ENCODE measurements at regions not wholly inside any gene's neighbourhood (a gene's known extent, or its start where the extent isn't known, plus 50 kb on each side); places are given as distances from the start of the nearest gene placed in this dataset.

DNA sequence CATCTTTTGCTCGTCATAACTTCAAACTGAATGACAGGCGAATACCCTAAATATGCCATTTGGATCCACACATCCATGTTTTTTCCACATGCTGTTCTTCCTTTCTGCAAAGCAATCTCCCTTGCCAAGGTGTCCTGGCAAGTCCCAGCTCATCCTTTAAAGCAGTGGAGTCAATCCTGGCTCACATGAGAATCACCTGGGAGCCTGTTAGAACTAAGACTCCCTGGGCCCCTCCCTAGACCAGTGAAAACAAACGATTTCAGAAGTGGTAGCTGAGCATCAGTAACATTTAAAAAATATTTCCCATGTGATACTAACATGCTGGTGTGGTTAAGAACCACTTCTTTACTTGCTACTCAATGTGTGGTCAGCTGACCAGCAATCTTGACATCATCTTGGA, 50.6 kb upstream of the PARD3B start:
- DNase-seq = no peak

DNA sequence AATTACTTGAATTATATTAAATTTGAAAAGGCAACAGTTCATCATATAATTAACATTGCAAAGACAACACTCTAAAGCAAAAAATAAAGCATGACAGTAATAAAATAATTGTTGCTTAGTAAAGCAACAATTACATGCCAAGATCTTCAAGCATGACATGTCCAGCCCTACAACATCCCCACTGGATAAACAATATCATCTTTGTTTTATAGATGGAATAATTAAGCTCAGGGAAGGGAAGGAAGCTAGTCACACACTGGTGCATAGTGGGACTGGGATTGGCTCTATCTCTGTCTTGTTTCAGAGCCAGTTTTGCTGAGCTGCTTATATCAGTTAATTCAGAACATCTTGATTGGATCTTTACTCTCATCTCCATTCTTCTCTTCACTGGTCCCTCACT, 49.9 kb upstream of the PARD3B start:
- DNase-seq = no peak

Measured in EL (cell line).